ENCODE measurements at regions not wholly inside any gene's neighbourhood (a gene's known extent, or its start where the extent isn't known, plus 50 kb on each side); places are given as distances from the start of the nearest gene placed in this dataset.
A peak's percentile ranks its signal among the peaks of the same experiment; 100 is the strongest.
"Not testable (repeated sequence)": the region's sequence is repeated elsewhere in the genome, so short reads cannot be mapped to it uniquely, and the experiment has no call there.

DNA sequence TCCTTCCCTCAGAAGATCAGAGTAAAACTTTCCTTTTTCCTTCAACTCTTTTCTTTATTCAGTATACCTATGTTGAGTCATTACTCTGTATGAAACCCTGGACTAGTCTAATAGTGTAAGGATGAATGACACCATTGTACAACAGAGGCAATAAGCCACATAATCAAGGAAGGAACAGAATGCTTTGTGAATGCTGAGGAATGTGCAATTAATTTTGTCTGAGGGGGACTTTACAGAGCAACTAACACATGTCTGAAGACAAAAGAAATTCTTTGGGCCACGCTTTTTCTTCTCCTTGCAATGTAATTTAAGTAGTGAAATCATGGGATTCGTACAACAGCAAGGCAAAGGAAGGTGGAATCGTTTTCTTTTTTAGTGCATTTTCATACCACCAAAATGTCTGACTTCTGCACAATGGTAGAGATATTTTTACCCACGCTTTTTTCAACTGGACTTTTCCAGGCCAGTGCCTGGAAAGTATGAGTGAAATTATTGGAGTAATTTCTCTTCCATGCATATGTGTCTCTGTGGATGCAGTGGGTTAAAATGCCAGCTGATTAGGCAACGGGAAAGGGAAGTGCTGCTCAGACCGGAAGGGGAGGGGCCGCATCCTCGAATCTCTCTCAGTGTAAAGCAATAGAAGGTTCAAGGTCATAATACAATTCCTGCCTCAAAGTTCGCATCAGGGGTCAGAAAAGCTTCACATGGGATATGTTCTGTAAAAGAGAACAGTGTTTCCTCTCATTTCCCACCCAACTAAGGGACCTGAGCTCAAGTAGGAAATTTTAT, 89.9 kb upstream of the MTHFD1L start:
- peak overlapping the region in 2 of 4 donors; percentile 8 to 21 for H3K27ac ChIP-seq
- no peak for TF ChIP-seq CTCF (IDR thresholded peaks at IDR 0.05)
- TF ChIP-seq EP300 (IDR thresholded peaks at IDR 0.05), result no peak
- TF ChIP-seq POLR2A (IDR thresholded peaks at IDR 0.05), result no peak
- peaks cover 0 to 13% (median 0%) of the 10 kb centered on the region in 4 donors for H3K9me3 ChIP-seq
- peak overlapping the region in 1 of 4 donors; percentile 17 for H3K4me3 ChIP-seq
- no peaks in the 10 kb centered on the region for H3K27me3 ChIP-seq
- DNase-seq (ENCODE audit: low spot score in 2 of 2), result no peak
- 33 to 34% methylated on average over 9 of the region's 9 CpGs for WGBS, 2 donors
- peaks cover 0 to 13% (median 0%) of the 10 kb centered on the region in 4 donors for H3K4me1 ChIP-seq
- peaks cover 0 to 7% (median 0%) of the 10 kb centered on the region in 3 donors for H3K36me3 ChIP-seq

DNA sequence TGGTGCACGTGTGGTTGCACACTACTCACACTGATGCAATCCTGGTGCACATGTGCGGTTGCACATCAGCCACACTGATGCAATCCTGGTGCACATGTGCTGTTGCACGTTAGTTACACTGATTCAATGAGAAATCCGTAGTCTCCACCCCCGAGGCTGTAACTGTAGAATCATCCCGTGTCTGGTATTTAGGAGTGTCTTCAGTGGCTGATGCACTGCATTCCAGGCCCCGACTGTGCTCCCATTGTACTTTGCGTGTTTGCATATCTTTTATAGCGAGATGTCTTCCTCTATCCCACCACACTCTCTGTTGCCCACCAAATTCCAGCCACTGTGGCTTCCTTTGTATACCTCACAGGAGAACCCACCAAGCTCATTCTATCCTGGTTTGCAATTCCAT, 87.8 kb upstream of the MTHFD1L start:
- H3K27me3 ChIP-seq, result no peaks in the 10 kb centered on the region
- TF ChIP-seq EP300 (IDR thresholded peaks at IDR 0.05) (no peak), CTCF (IDR thresholded peaks at IDR 0.05) (no peak)
- 45 to 54% methylated on average over 7 to 8 of the region's 9 CpGs for WGBS, 2 donors
- peaks cover 0 to 13% (median 0%) of the 10 kb centered on the region in 4 donors for H3K4me1 ChIP-seq
- no peak overlapping the region for H3K4me3 ChIP-seq
- H3K36me3 ChIP-seq, result peaks cover 0 to 7% (median 0%) of the 10 kb centered on the region in 3 donors
- no peak overlapping the region for H3K27ac ChIP-seq
- no peak for DNase-seq (ENCODE audit: low spot score in 2 of 2)
- peaks cover 0 to 13% (median 0%) of the 10 kb centered on the region in 4 donors for H3K9me3 ChIP-seq

- no peak for TF ChIP-seq POLR2A (IDR thresholded peaks at IDR 0.05)
- TF ChIP-seq EP300 (IDR thresholded peaks at IDR 0.05), result no peak
- TF ChIP-seq CTCF (IDR thresholded peaks at IDR 0.05), result no peak
- 59 to 69% methylated on average over 2 of the region's 2 CpGs for WGBS, 2 donors
- H3K9me3 ChIP-seq, result peaks cover 0 to 6% (median 0%) of the 10 kb centered on the region in 4 donors
- H3K27me3 ChIP-seq, result no peaks in the 10 kb centered on the region
- H3K36me3 ChIP-seq, result no peaks in the 10 kb centered on the region
- H3K4me1 ChIP-seq, result peaks cover 0 to 12% (median 0%) of the 10 kb centered on the region in 4 donors
- H3K4me3 ChIP-seq, result no peak overlapping the region
- no peak for DNase-seq (ENCODE audit: low spot score in 2 of 2)
- H3K27ac ChIP-seq, result no peak overlapping the region
Measured at GRCh38 chr6:150783813-150784212, 81.7 kb upstream of the MTHFD1L start.

- Histone ChIP-seq H3K36me3 (no peaks in the 10 kb centered on the region), H3K27ac (no peak overlapping the region), H3K27me3 (no peaks in the 10 kb centered on the region), H3K9me3 (peaks cover 0 to 6% (median 0%) of the 10 kb centered on the region in 4 donors), H3K4me1 (peaks cover 0 to 12% (median 0%) of the 10 kb centered on the region in 4 donors), H3K4me3 (no peak overlapping the region)
- no peak for TF ChIP-seq EP300 (IDR thresholded peaks at IDR 0.05)
- no peak for TF ChIP-seq POLR2A (IDR thresholded peaks at IDR 0.05)
- no peak for DNase-seq (ENCODE audit: low spot score in 2 of 2)
- WGBS, 2 donors, result 61 to 63% methylated on average over 7 of the region's 7 CpGs
Measured at GRCh38 chr6:150787429-150787828, 78.1 kb upstream of the MTHFD1L start.

DNA sequence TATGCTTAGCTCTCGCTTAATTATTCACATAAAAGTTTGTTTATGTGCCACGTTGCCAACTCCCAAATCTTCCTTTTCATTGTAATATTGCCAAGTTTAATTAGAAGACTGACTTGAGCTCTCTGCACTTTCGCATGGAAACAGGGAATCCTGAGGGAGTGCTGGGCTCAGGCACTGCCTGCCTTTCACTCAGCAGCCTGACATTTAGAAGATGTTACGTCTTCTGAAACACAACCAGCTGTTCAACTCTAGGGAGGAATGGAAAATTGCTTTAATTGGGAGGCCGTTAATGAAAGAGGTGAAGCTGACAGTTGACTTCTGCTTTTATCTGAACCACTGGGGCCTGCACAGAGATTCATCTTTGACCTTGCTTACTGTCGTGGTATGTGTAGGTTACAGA, 77.4 kb upstream of the MTHFD1L start:
- Histone ChIP-seq H3K36me3 (no peaks in the 10 kb centered on the region), H3K4me3 (no peak overlapping the region), H3K4me1 (peaks cover 0 to 12% (median 0%) of the 10 kb centered on the region in 4 donors), H3K27me3 (no peaks in the 10 kb centered on the region), H3K9me3 (peaks cover 0 to 6% (median 0%) of the 10 kb centered on the region in 4 donors), H3K27ac (peak overlapping the region in 1 of 4 donors; percentile 22)
- no peak for DNase-seq (ENCODE audit: low spot score in 2 of 2)
- WGBS, 2 donors, result 41% methylated on average over 6 of the region's 6 CpGs
- TF ChIP-seq CTCF (IDR thresholded peaks at IDR 0.05) (no peak), POLR2A (IDR thresholded peaks at IDR 0.05) (no peak), EP300 (IDR thresholded peaks at IDR 0.05) (no peak)

DNA sequence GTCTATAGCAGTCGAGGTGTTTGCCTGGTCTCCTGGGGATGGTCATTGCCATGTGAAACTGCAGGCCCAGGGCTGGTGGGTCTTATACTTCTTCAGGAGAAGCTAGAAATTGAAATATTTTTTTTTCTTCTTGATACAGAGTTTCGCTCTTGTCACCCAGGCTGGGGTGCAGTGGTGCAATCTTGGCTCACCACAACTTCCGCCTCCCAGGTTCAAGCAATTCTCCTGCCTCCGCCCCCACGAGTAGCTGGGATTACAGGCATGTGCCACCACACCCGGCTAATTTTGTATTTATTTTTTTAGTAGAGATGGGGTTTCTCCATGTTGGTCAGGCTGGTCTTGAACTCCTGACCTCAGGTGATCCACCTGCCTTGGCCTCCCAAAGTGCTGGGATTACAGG, 75.6 kb upstream of the MTHFD1L start:
- H3K27me3 ChIP-seq; H3K36me3 ChIP-seq; H3K27ac ChIP-seq; H3K4me3 ChIP-seq; DNase-seq (ENCODE audit: low spot score in 2 of 2); H3K9me3 ChIP-seq; H3K4me1 ChIP-seq: not testable (repeated sequence)
- 89 to 93% methylated on average over 6 of the region's 6 CpGs for WGBS, 2 donors
